HL-60 (cell line): ENCODE measurements at regions not wholly inside any gene's neighbourhood (a gene's known extent, or its start where the extent isn't known, plus 50 kb on each side); places are given as distances from the start of the nearest gene placed in this dataset.
"Not testable (repeated sequence)": the region's sequence is repeated elsewhere in the genome, so short reads cannot be mapped to it uniquely, and the experiment has no call there.

Experiments
- DNase-seq, 2 experiments: peaks; one replicate each; pipeline ENCODE4 v3.0.0-alpha.2; 2010 to 2020; ENCODE audit warnings: low read depth in 1 of 2, low spot score in 1 of 2
- H3K27ac ChIP-seq: fragments of 250-450 bp; sonication (Bioruptor Pico); replicated peaks from 2 replicates; pipeline ENCODE4 v1.5.1; 2020; ENCODE audit warnings: mild to moderate bottlenecking, moderate library complexity
- H3K27me3 ChIP-seq: fragments of 250-450 bp; sonication (Bioruptor Pico); 2 replicates; pipeline ENCODE4 v1.5.1; 2021; ENCODE audit warnings: mild to moderate bottlenecking, moderate library complexity; ENCODE audit not compliant: insufficient read depth, poor library complexity, severe bottlenecking
- H3K4me3 ChIP-seq: replicated peaks from 2 replicates; pipeline ENCODE4 v1.5.1; 2011; ENCODE audit warnings: mild to moderate bottlenecking, control low read depth, low read length; ENCODE audit not compliant: insufficient read depth
- CTCF ChIP-seq: IDR thresholded peaks from one replicate; pipeline ENCODE4 v1.5.1; 2011; ENCODE audit warnings: low read length, control low read depth, inconsistent platforms; ENCODE audit not compliant: insufficient read depth
- GABPA ChIP-seq: IDR thresholded peaks from 2 replicates; pipeline ENCODE4 v1.6.1; 2012; ENCODE audit warnings: low read depth
- POLR2AphosphoS5 ChIP-seq: IDR thresholded peaks from 2 replicates; pipeline ENCODE4 v1.6.1; 2012; ENCODE audit warnings: low read depth
- REST ChIP-seq: IDR thresholded peaks from 2 replicates; pipeline ENCODE4 v1.6.1; 2012; ENCODE audit warnings: low read depth; ENCODE audit not compliant: insufficient replicate concordance
- SPI1 ChIP-seq: IDR thresholded peaks from 2 replicates; pipeline ENCODE4 v1.6.1; 2012; ENCODE audit warnings: low read depth, mild to moderate bottlenecking, borderline replicate concordance

- Histone ChIP-seq H3K4me3 (no peak overlapping the region), H3K27ac (no peak overlapping the region), H3K27me3 (no peaks in the 10 kb centered on the region)
- TF ChIP-seq POLR2AphosphoS5 (no peak), SPI1 (no peak), GABPA (no peak), REST (no peak), CTCF (no peak)
- no peak for DNase-seq
Measured at GRCh38 chr18:40292985-40293710, 1661.9 kb upstream of the PIK3C3 start.

- no peak overlapping the region for H3K27ac ChIP-seq
- no peak overlapping the region for H3K4me3 ChIP-seq
- no peak for DNase-seq
- TF ChIP-seq REST (no peak), SPI1 (no peak), CTCF (no peak), POLR2AphosphoS5 (no peak), GABPA (no peak)
- H3K27me3 ChIP-seq = no peaks in the 10 kb centered on the region
Measured at GRCh38 chr18:40283560-40283959, 1671.5 kb upstream of the PIK3C3 start.

GRCh38 chr18:40281356-40281755 lies 1673.7 kb upstream of the PIK3C3 start:
- not testable (repeated sequence) for H3K4me3 ChIP-seq, H3K27ac ChIP-seq, H3K27me3 ChIP-seq, DNase-seq

GRCh38 chr18:40274618-40275196 lies 1680.3 kb upstream of the PIK3C3 start:
- H3K27me3 ChIP-seq = no peaks in the 10 kb centered on the region
- TF ChIP-seq GABPA (no peak), CTCF (no peak)
- no peak overlapping the region for H3K27ac ChIP-seq
- no peak for DNase-seq
- no peak overlapping the region for H3K4me3 ChIP-seq
